NK-92 treated with Interleukin-12 subunit alpha and Interleukin-12 subunit beta, amount 100 ng/mL, for 24 hours (cell line): ENCODE measurements at regions not wholly inside any gene's neighbourhood (a gene's known extent, or its start where the extent isn't known, plus 50 kb on each side); places are given as distances from the start of the nearest gene placed in this dataset.
"Not testable (repeated sequence)": the region's sequence is repeated elsewhere in the genome, so short reads cannot be mapped to it uniquely, and the experiment has no call there.

Experiments used
- DNase-seq: peaks from one replicate; lab custom pipeline; 2025; lab: John Stamatoyannopoulos, UW

DNA sequence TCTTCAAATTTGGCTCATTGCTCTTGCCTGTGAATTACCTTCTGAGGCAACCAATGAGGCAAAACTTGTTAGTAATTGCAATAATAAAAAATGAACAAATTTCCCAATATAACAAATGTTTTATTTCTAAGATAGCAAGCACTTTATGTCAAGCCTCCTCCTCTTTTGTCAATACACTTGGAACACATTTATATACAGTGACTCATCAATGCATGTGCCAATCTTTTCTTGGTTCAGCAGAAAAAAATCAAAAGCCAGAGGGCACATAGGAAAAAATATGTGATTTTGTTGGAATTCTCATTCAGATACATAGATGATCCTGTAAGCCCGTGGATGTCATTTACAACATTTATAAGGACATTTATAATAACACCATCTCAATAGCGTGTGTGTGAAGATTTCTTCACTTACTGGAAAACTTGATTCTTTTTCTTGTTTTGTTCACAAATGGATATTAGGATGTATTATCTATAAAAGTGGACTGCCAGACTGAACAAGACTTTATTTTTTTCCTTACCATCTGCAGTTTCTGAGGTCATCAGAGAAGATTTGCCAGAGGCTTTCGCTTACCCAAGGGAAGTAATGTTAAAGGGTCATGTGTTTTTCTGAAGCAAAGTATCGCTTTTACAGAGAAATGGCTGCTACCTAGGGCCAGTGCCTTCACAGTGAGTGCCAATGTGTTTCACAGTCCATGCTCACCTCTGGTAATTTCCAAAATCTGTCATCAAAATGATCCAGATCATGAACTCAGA, 645.7 kb upstream of the PTBP2 start:
- no peak for DNase-seq

DNA sequence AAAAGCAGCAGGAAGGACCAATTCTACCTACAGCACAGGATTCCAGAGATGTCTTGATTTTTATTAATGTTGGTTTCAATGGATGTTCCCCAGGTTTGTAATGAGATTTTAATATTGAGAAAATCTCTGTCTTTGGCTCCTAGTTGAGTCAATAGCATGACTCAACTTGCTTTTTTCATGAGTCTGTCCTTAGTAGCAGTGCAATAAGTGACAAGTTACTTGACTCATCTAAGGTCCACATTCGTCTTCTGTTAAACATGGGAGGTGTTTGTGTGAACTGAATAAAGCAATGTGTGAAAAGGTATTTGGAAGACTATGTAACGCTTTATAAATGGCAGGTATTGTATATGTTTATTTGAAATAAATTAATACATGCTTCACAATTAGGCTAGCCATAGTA, 645.0 kb upstream of the PTBP2 start:
- DNase-seq, result no peak

DNA sequence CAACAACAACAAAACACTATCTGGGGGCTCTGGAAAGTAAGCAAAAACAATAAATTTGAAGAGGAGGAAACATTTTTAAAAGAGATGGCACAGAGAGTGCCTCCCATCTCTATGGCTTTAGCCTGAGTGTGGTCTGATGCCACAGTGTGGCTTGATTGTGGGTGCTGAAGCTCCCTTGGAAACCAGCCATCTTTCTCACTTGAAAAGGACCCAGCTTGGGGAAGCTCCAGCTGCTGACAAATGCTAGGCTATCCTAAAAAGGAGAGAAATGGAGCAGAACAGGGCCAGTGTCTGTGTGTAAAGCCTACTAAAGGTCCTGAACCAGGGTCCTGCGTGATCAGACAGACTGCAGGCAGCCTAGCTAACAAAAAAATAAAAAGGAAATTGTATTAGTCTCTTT, 642.0 kb upstream of the PTBP2 start:
- no peak for DNase-seq

DNA sequence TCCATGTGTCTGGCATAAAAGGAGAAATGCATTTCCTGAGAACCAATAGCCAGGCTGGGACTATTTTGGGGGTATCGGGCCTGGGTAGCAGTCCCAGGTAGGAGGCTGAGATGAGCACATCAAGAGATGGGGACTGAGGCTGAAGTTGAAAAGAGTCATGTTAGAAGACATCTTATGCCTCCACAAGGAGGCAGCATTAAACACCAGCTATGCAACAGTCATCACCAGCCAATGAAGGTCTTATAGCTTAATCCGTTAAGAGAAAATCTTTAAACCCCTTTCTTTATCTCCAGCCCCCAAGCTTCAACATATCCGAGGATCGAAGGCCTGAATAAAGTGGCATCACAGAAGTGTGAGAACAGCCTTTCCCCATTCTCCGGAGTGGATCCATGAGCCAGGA, 640.7 kb upstream of the PTBP2 start:
- DNase-seq, result no peak

DNA sequence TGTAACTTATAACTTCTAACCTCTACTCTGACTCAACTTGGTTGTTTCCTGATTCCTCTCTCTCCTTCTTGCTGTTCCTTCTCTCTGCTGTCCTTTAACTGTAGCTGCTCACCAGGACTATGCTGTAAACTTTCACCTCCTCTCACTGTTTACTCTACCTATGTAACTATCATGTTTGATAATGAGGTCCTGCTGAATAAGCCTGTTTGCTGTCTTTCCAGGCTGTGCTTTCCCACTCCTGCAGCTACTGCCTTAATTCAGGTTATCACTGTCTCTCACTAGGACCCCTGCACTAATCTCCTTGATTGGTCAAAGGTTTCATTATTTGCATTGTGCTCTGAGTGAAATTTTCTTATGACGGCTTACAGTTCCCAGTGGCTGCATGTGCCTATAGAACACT, 633.9 kb upstream of the PTBP2 start:
- no peak for DNase-seq

DNA sequence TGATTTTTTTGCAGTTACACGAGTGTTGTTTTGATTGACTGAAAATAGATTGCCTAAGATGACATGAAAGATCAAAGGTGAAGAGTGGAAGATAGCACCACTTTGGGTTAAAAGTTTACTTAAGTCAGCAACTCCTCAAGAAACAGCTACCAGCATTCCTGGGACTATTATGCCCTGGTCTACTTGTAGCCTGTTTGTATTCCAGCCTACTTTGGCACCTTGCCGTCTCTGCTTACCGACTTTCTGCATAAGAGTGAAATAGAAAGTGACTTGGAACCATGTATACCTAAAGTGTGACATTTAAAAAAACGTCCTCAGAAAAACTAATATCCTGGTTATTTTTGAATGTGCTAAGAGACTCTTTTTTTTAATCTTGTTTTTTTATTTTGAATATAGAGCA, 631.5 kb upstream of the PTBP2 start:
- DNase-seq, result no peak

DNA sequence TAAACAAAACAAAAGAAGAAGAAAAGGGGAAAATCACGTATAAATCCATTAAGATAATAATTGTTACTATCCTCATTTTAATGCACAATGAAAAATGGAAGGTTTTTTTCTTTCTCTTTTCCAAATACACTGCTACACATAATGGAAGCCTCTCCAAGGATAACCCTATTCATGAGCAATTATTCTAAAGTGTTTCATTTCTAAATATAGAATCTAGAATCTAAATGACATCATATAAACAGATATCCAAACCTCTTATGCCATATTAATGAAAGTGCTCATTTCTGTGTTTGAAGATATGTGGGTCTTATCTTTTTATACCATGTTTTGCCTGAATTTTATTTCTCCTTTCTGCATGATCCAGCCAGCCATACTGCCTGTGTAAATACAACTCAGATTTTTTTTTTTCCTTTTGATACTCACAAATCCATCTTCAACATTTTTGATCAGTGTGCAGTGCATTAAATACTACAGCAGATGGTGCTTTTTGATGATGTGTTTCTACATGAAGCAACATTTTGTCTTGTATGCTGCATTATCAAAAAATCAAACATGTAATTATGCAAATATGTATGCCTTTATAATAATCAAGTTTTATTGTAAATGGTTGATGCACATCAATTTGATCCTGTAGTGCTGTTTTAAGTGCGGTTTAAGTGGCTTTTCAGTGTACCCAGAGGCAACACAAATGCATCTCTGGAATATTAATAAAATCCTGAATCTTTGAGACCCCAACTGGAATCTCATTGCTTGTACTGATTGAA, 625.6 kb upstream of the PTBP2 start:
- no peak for DNase-seq

DNA sequence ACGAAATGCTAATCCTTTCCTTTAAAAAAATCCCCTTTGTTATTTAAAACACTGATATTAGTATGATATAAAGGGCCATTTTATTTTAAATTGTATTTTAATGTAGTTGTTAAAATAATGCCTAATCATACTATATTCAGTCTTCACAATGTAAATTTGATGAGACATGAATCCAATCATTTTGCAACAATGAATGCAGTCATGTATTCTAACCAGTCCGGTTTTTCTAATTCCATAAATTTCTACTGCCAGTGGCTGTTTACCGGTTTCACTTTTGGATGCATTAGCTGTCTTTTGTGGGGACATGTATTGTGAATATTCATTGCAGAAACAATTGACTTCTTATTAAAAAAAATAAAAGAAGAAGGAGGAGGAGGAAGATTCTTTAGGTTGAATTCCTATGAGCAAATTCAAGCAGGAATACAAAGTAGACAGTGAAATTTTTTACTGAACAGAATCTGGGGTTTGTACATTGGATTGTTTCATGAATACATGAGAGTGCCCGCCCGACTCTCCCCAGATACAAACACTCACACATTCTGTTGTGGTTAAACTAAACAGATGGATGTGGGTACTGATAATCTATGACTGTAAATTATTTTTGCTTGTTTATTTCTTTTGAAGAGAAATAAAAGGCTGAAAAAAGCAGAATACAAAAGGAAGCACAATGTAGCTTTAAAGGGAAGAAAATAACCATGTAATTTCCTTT, 624.8 kb upstream of the PTBP2 start:
- DNase-seq, result no peak

DNA sequence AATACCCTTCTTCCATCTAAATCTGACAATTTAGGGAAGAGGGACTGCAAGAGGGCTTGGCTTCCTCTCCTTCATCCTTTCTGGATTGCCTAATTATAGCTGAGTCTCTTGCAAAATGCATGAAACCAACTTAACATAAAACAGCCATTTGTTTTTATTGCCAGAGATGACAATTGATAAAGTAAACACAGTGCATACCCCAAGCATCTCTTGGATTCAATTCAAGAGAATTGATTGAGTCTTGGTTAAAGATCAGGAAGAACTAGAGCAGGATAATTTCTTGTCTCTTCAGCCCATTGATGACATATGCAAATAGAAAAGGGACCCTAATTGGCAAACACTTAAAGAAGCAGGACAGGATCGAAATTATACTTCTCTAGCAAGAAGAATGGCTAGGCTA, 617.1 kb upstream of the PTBP2 start:
- no peak for DNase-seq

DNA sequence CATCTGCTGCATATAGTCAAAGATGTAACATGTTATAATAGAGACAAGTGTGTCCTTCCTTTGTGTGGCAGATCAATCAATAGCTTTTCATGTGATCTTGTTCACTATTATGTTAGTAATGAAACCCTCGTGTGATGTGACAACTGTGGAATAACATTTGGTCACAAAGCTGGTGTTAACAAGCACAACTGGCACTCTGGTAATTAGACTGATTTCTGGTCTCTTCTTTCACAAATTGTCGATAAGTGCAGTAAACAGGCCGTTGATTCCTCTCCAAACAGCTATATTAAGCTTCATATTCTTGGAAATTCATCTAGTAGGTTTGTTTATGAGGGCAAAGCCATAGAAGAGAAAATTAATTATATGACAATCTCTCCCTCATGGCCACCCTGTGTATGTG, 616.7 kb upstream of the PTBP2 start:
- DNase-seq, result no peak

DNA sequence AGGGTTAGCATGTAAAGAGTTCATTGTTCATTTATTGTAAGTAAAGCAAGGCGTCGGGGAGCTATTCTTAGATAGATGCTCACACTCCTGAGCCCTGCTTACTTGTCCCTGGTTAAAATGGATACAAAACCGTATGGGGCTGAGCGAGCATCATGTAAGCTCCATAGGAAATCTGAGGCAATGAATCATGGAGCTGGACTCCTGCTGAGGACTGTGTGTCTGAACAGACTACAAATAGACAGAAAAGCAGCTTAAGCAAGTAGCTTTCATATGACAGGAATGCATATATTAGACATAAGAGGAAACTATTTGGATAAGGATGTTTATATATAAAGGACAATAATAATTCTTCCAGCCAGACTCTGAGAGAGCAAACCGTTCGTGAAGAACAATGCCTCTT, 604.9 kb upstream of the PTBP2 start:
- DNase-seq, result no peak

DNA sequence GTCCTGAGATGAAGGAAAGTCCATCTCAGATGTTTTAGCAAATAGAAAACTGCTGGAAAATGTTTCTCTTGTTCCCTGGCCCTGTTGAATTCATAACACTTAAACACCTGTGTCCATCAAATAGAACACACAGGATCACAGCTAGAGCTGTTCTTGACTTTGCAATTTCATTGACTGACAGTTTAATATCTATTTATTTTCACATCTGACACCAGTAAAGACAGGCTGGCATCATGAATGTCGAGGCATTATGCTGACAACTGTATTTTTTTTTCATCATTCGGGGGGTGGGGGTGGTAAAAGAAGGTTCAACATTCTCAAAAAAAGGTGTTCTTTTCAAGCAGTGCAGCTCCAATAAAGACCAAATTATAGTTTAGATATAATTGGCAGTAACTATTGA, 591.2 kb upstream of the PTBP2 start:
- no peak for DNase-seq

DNA sequence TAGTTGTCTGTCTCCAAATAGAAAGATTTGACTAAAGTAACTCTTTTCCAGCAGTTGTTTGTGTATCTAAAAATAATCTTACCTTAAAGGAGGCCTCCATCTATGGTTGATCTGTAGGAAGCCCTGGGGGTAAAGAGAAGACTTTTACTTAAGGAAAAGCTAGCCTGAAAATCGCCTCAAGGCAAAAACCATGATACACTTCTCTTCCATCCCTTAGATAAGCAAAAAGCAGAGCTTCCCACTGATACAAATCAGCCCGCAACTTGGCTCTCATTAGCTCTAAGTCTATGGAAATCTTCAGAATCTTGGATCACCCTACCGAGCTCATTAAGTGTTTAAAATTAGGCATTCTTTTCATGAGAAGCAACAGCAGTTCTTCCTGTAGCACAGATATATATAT, 576.9 kb upstream of the PTBP2 start:
- DNase-seq, result no peak

DNA sequence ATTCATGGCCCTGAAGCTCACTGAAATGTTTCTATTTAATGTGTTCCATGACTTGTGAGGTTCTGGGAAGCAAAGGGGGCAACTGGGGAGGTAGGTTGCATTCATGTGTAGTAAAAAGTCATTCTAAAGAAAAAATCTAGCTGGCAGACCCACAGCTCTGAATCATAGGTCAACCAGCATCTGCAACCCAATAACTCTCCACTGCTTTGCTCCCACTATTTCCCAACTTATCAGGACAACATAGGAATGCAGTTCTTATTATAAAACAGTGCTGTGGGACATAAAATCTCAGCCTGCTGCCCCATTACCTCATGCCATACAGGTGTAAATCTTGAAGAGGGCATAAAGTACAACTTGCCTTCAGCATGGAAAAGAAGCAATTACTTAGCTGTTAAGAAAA, 576.1 kb upstream of the PTBP2 start:
- no peak for DNase-seq

DNA sequence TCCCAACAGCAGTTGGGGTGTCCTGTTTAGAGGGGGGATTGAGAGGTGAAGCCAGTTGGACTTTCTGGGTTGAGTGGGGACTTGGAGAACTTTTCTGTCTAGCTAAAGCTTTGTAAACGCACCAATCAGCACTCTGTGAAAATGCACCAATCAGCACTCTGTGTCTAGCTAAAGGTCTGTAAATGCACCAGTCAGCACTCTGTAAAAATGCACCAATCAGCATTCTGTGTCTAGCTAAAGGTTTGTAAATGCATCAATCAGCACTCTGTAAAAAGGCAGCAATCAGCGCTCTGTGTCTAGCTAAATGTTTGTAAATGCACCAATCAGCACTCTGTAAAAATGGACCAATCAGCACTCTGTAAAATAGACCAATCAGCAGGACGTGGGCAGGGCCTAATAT, 568.6 kb upstream of the PTBP2 start:
- DNase-seq, result not testable (repeated sequence)

DNA sequence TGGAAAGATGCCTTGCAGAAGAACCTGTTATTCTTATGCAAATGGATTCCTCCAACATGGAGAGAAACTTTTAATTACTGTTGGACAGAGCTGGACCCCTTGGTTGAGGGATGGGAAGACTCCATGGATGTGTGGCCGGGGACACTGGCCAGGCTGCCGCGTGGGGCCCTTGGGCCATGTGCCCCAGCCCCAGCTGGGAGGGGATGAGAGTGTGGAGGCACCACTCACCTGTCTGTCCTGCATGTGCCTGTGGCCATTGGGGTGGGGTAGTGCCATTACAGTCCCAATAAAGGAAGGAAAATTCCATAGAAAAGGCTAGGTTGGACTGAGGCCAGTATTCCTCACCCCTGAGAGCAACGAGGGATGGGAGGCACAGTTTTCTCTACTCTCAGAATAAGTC, 564.5 kb upstream of the PTBP2 start:
- no peak for DNase-seq

DNA sequence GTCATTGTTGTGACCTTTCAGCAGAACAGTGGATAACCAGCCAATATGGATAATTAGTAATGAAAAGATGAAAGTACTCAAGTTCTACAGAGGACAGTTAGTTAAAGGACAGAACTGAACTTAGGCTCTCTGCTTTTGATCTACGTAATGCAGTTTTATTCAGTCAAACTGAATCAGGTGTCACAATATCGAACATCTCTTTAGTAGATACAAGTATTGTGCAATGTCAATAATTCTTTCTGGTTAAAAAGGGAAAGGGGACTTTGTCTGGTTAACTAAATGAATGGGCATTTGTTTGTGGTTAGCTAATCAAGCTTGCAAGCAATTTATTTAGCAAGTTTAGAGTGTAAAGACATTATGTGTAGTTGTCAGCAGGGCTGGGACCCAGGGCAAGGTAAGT, 562.2 kb upstream of the PTBP2 start:
- no peak for DNase-seq

DNA sequence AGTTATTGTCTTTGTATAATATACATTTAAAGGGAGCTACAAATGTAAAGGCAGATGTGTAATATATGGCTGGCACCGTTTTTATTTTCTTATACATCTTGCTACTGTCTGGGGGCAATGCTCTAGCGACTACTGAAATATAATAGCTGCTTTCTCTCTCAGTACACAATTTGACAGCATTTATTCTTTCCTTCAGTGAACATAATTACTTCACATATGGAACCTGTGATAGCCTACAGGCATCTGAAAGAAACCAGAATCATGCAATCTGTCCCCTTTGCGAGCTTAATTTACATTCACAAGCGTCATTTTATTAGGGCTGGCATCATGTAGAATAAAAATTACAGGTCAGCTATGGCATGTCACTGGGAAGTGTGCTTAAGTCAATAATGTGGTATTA, 557.5 kb upstream of the PTBP2 start:
- DNase-seq, result no peak

DNA sequence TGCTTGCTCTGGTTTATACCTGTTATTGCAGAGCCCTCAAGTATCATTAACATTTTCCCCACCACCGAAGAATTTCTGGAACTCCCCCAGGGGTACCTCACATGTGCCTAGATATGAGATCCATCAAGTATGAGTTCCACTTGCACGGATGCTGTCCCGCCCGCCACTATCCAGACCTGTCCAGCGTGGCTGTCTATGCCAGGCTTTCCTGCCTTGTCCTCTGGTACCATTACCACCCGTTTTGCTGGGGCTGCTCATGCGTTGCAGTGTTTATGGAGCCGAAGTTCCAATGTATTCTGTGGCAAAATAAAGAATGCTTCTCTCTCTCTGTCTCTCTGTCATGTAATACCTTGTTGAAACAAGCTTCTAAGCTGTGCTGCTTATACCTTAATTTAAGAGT, 543.5 kb upstream of the PTBP2 start:
- DNase-seq, result no peak

DNA sequence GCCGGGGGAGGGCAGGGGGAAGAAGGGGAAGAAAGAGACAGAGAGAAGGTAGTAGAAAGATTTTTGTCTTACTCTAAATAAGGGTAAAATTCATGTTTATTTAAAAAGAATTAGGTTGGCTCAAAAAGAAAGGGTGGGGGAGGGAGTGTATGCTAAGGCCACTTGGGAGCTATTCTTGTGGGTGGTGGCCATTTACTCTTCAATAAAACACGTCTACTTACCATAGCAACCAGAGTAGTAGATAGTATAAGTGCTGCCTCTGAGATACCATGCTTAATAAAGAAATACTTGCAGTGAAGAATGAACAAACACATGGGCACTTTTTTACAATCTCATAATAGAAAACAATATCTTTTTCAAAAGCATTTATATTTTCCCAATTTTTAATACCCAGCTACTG, 538.1 kb upstream of the PTBP2 start:
- DNase-seq, result no peak

DNA sequence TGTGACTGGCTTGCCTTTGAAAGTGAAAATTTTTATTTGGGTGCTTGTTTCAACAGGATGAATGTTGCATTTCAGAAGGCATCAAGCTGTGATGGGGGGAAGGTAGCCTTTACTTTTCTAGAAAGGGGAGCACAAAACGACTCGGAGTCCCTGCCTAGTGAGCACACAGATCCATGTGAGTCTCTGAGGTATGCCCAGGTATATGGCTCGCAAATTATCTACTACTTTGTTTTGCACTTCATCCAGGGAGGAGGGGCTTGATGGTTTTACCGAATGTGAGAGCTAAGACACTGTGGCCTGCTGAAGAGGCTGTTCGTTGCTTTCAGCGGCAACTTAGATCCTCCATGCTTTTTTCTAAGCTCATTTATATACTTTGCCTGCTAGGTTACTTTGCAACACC, 537.7 kb upstream of the PTBP2 start:
- DNase-seq, result no peak

DNA sequence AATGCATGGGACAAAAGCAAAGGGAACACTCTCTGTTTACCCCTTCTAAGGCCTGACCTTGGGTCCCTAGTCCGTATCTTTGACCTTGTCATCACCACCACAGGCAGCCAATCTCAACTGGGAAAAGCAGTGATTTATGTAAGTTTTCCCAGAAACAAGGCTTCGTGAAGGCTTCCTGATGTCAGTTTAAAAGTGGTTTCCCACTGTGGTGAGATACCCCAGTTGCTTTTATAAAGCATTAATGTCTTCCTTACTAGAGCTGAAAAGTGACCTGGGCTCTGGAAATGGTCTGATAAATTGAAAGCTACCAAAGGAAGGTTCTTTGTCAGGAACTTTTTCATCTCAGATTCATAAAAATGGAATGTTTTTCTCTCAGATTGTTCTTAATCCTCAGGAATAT, 536.4 kb upstream of the PTBP2 start:
- DNase-seq, result no peak

DNA sequence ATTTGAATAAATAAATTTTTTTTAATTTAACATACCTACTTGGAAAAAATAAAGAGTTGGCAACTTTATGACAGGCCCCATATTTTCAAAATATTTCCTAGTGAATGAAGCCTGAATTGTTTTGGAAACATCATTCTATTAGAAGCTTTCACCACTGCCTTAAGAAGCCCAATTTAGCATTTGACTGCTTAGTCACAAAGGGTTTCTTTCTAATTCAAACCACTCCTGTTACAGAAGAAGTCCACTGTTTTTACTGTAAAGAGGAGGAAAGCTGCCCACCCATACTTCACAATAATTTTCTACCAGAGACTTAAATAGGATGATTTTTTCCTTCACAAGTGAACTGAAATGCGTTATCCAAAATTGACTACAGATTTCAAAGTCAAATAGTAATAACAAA, 534.6 kb upstream of the PTBP2 start:
- no peak for DNase-seq
